Caco-2 (cell line): ENCODE measurements at regions not wholly inside any gene's neighbourhood (a gene's known extent, or its start where the extent isn't known, plus 50 kb on each side); places are given as distances from the start of the nearest gene placed in this dataset.

Experiments used
- BruUV-seq: library from RNA; stranded (reverse); fragments of 400-500 nt; replicated peaks from 2 replicates; lab custom pipeline; 2021; lab: Mats Ljungman, UMichigan
- CTCF ChIA-PET: fragments of 300-600 bp; sonication (Branson Sonifier 250); formaldehyde crosslinking; loops from one replicate; lab custom pipeline; 2022; ENCODE audit warnings: antibody characterized with exemption; lab: Charles Lee
- POLR2A ChIA-PET: fragments of 300-600 bp; sonication (Branson Sonifier 250); formaldehyde crosslinking; loops from one replicate; lab custom pipeline; 2022; ENCODE audit warnings: antibody characterized with exemption; lab: Charles Lee
- DNase-seq, 2 experiments: peaks; one replicate each; pipeline versions ENCODE4 v3.0.0 to v3.0.0-alpha.2; 2020 to 2022
- H3K27me3 ChIP-seq: replicated peaks from 2 replicates; pipeline ENCODE4 v1.6.0; 2011; ENCODE audit warnings: low read length; ENCODE audit not compliant: control insufficient read depth, insufficient read depth
- H3K36me3 ChIP-seq: 2 replicates; pipeline ENCODE4 v1.5.1; 2011; ENCODE audit warnings: low read length; ENCODE audit not compliant: control insufficient read depth, insufficient read depth
- H3K4me1 ChIP-seq: fragments of 250-450 bp; sonication (Bioruptor Pico); 2 replicates; pipeline ENCODE4 v1.5.1; 2020; ENCODE audit warnings: mild to moderate bottlenecking
- H3K4me3 ChIP-seq: 2 replicates; pipeline ENCODE4 v1.5.1; 2011; ENCODE audit warnings: low read depth, mild to moderate bottlenecking, control low read depth, low read length
- H3K9me3 ChIP-seq: fragments of 250-450 bp; sonication (Bioruptor Pico); 2 replicates; pipeline ENCODE4 v1.5.1; 2020; ENCODE audit warnings: mild to moderate bottlenecking, moderate library complexity
- H3K27ac Mint-ChIP-seq: one replicate; pipeline ENCODE4 v1.8.0; 2022; ENCODE audit warnings: mixed read lengths; ENCODE audit not compliant: unreplicated experiment
- H3K27me3 Mint-ChIP-seq: one replicate; pipeline ENCODE4 v1.8.0; 2022; ENCODE audit warnings: mixed read lengths; ENCODE audit not compliant: insufficient read depth, unreplicated experiment
- H3K36me3 Mint-ChIP-seq: one replicate; pipeline ENCODE4 v1.8.0; 2022; ENCODE audit warnings: mild to moderate bottlenecking, mixed read lengths; ENCODE audit not compliant: insufficient read depth, unreplicated experiment
- H3K4me1 Mint-ChIP-seq: one replicate; pipeline ENCODE4 v1.8.0; 2022; ENCODE audit warnings: low read depth, mixed read lengths; ENCODE audit not compliant: unreplicated experiment
- H3K4me3 Mint-ChIP-seq: one replicate; pipeline ENCODE4 v1.8.0; 2022; ENCODE audit warnings: mild to moderate bottlenecking, moderate library complexity, mixed read lengths; ENCODE audit not compliant: unreplicated experiment
- H3K9me3 Mint-ChIP-seq: one replicate; pipeline ENCODE4 v1.8.0; 2022; ENCODE audit warnings: mixed read lengths; ENCODE audit not compliant: unreplicated experiment
- CTCF ChIP-seq, 2 experiments: fragments of 200-600 bp in 1 of 2; IDR thresholded peaks; 1 replicate in 1 of 2; 2 replicates in 1 of 2; pipeline versions ENCODE4 v1.5.1 to v1.8.0; 2011 to 2022; ENCODE audit warnings: antibody characterized with exemption in 1 of 2, control low read depth in 1 of 2, inconsistent platforms in 1 of 2, low read depth in 1 of 2, low read length in 1 of 2, mild to moderate bottlenecking in 1 of 2, moderate library complexity in 1 of 2; ENCODE audit not compliant: insufficient read depth in 1 of 2, severe bottlenecking in 1 of 2, unreplicated experiment in 1 of 2
- intact Hi-C: fragments of 100-400 bp; cut with micrococcal nuclease; formaldehyde crosslinking; loops from one replicate; pipeline ENCODE4 v1.10.0; 2022; ENCODE audit not compliant: unreplicated experiment

DNA sequence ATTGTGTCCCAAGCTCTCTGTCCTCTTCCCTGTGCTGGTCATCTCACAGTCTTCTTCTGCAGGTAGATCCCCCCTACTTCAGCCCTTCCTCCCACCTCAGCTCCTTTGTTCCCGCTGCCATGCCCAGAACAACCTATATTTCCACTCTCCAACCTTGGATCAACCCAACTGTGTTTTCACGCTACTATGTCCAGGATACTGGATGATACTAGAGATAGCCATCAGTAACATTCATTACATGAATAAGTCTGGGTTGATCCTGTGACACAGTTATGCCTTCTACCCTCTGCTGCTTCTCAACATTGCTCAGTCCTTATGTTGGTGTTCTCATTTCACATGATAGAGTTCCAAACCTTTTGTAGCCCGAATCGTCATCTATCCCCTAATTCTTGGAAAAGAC is 286.4 kb downstream of the ZEB1 start:
- no peaks in the 10 kb centered on the region for H3K4me1 Mint-ChIP-seq
- no peaks in the 10 kb centered on the region for H3K4me1 ChIP-seq
- H3K27me3 Mint-ChIP-seq, result peaks cover 6% of the 10 kb centered on the region
- H3K27ac Mint-ChIP-seq, result no peak overlapping the region
- CTCF ChIA-PET, result no interaction called here
- DNase-seq, result no peak
- H3K9me3 Mint-ChIP-seq, result no peaks in the 10 kb centered on the region
- no peaks in the 10 kb centered on the region for H3K9me3 ChIP-seq
- intact Hi-C loops, result no loop called here
- TF ChIP-seq CTCF (IDR thresholded peaks at IDR 0.05; ENCODE audit: insufficient read depth in 1 of 2, low read depth in 1 of 2, low read length in 1 of 2, severe bottlenecking in 1 of 2, unreplicated experiment in 1 of 2), result no peak
- H3K27me3 ChIP-seq, result no peaks in the 10 kb centered on the region
- H3K4me3 Mint-ChIP-seq, result no peak overlapping the region
- BruUV-seq, result no TSS peak
- no peak overlapping the region for H3K4me3 ChIP-seq
- POLR2A ChIA-PET, result no interaction called here
- H3K36me3 ChIP-seq, result no peaks in the 10 kb centered on the region
- H3K36me3 Mint-ChIP-seq, result no peaks in the 10 kb centered on the region

GRCh38 chr10:31604646-31605170 is 285.7 kb downstream of the ZEB1 start:
- no TSS peak for BruUV-seq
- no peaks in the 10 kb centered on the region for H3K36me3 Mint-ChIP-seq
- intact Hi-C loops, result no loop called here
- H3K4me3 Mint-ChIP-seq, result peak overlapping the region; percentile 85
- DNase-seq, result no peak
- ChIA-PET POLR2A (no interaction called here), CTCF (no interaction called here)
- H3K4me1 Mint-ChIP-seq, result no peaks in the 10 kb centered on the region
- Histone ChIP-seq H3K27me3 (no peaks in the 10 kb centered on the region), H3K4me3 (no peak overlapping the region), H3K36me3 (no peaks in the 10 kb centered on the region), H3K4me1 (no peaks in the 10 kb centered on the region), H3K9me3 (no peaks in the 10 kb centered on the region)
- no peak for TF ChIP-seq CTCF (IDR thresholded peaks at IDR 0.05; ENCODE audit: insufficient read depth in 1 of 2, low read depth in 1 of 2, low read length in 1 of 2, severe bottlenecking in 1 of 2, unreplicated experiment in 1 of 2)
- peaks cover 6% of the 10 kb centered on the region for H3K27me3 Mint-ChIP-seq
- H3K9me3 Mint-ChIP-seq, result no peaks in the 10 kb centered on the region
- no peak overlapping the region for H3K27ac Mint-ChIP-seq

DNA sequence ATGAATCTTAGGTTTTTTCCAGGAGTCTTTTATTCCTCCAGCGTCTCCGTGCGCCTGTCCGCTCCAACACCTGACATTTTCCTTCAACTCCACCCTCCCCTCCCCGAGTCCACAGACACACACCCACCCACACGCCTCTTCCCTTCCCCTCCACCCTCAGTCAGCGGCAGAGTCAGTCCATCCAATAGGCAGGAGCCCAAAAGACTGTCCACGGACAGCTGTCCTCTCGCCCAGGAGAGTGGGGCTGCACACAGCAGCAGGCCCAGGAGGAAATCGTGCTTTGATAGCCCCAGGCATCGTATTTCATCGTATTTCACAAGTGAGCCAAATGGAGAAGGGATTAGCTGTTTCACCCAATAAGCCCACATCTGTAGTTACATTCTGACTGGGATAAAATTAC is 285.1 kb downstream of the ZEB1 start:
- Mint-ChIP-seq H3K4me3 (peak overlapping the region; percentile 85), H3K36me3 (no peaks in the 10 kb centered on the region), H3K9me3 (no peaks in the 10 kb centered on the region), H3K4me1 (no peaks in the 10 kb centered on the region), H3K27ac (peak overlapping the region; percentile 34), H3K27me3 (peaks cover 8% of the 10 kb centered on the region)
- ChIA-PET POLR2A (no interaction called here), CTCF (no interaction called here)
- no peaks in the 10 kb centered on the region for H3K9me3 ChIP-seq
- no peak for DNase-seq
- peak overlapping the region; percentile 40 for H3K4me3 ChIP-seq
- no TSS peak for BruUV-seq
- no peaks in the 10 kb centered on the region for H3K36me3 ChIP-seq
- no peaks in the 10 kb centered on the region for H3K4me1 ChIP-seq
- no peak for TF ChIP-seq CTCF (IDR thresholded peaks at IDR 0.05; ENCODE audit: insufficient read depth in 1 of 2, low read depth in 1 of 2, low read length in 1 of 2, severe bottlenecking in 1 of 2, unreplicated experiment in 1 of 2)
- intact Hi-C loops, result no loop called here
- no peaks in the 10 kb centered on the region for H3K27me3 ChIP-seq
